ENCODE measurements at regions not wholly inside any gene's neighbourhood (a gene's known extent, or its start where the extent isn't known, plus 50 kb on each side); places are given as distances from the start of the nearest gene placed in this dataset.
A peak's percentile ranks its signal among the peaks of the same experiment; 100 is the strongest.
"Not testable (repeated sequence)": the region's sequence is repeated elsewhere in the genome, so short reads cannot be mapped to it uniquely, and the experiment has no call there.

DNA sequence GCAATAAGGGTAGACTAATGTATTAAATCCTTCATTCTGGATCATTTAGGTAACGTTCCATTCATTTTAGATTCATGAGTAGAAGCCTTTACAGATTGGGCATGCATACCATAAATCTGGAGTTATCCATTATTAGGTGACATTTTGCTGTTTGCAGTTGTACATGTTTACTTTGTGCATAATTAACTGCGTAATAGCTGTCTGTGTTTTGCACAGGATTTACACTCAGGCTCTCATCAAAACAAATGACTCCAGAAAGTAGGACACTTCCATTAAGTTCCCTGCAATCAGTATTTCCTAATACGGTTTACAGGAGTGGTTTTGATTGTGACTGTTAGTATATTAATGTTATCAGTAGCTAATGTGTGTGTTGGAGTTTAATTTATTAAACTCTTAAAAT, 997.4 kb downstream of the HACE1 start:
- FAIRE-seq (no peak), DNase-seq (ENCODE audit: low spot score in 2 of 2) (no peak)

DNA sequence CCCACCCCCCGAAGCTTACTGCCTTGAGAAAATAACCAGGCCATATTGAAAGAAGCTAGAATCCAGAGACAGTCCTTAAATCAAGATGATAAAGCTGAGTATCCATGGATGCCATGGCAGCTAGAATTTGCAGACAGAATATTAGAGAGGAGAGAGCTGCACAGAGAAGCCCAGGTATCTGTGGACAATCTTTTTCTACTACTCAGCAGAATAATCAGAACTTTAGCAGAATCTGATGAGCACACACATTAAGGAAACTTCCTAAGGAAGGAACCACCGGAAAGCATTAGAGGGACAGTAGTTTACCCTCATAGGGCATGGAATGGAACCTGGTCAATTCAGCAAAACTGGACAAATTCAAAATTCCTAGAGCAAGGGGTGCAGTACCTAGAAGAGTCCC, 1001.7 kb downstream of the HACE1 start:
- FAIRE-seq (no peak), DNase-seq (ENCODE audit: low spot score in 2 of 2) (no peak)

DNA sequence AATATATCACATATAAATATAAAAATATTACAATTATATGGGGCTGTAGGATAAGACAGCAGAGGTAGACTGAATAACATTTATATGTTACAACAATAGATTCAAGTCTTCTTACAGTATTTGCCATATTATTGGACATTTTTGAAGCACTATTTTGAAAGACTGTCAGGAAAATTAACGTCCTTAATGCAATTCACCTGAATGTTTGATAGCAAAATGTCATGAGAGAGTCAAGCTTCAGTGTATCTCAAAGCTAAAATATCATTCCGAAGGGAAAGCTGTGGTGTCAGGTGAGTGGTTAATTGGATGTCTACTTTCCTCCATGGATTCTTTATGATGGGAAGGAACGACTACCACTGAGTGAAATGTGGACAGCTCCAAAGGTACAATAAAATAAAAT, 1004.0 kb downstream of the HACE1 start:
- no peak for DNase-seq (ENCODE audit: low spot score in 2 of 2)
- FAIRE-seq = no peak

DNA sequence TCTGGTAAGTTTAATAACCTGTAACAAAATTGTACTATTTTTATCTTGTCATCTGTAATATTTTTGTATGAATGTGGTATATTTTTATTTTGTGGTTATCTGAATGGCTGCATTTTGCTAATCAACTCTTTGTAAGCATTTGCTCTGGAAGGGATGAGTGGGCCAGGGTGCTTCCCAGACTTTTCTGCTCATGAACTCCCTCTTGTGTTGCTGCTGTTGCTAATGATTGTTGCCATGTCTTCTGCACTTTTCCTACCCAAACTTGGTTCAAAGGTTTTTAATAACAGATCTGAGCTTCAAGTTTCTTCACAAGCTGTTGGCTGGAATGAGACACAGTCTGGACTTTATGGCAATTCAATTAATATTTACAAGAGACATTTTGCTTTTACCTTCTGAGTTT, 1005.7 kb downstream of the HACE1 start:
- no peak for FAIRE-seq
- no peak for DNase-seq (ENCODE audit: low spot score in 2 of 2)

DNA sequence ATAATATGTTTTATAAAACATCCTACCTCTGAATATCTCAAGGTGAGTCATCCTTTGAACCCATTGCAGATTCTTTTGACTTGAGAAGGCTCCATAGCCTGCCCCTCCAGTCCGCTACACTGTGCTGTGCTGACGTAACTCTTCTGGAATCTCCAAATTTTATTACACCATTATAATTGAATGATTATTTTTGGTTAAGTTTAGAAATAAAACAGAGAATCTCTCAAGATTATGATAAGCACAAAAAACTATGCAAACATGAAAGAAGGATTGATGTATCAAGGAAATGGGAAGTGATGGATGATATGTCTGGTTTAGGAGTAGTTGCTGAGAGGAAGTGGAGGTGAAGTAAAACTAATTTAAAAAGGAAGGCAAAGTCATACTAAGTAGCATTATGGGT, 1021.3 kb downstream of the HACE1 start:
- DNase-seq (ENCODE audit: low spot score in 2 of 2) = no peak
- FAIRE-seq = no peak

DNA sequence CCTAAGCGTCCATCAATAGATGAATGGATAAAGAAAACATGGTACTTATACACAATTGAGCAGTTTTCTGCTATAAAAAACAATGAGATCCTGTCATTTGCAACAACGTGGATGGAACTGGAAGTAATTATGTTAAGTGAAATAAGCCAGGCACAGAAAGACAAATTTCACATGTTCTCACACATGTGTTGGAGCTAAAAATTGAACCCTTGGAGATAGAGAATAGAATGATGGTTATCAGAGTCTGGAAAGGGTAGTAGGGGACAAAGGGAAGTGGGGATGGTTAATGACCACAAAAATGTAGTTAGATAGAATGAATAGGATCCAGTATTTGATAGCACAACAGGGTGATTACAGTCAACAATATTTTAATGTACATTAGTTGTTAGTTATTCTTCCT, 1033.5 kb downstream of the HACE1 start:
- DNase-seq (ENCODE audit: low spot score in 2 of 2) = no peak
- no peak for FAIRE-seq

DNA sequence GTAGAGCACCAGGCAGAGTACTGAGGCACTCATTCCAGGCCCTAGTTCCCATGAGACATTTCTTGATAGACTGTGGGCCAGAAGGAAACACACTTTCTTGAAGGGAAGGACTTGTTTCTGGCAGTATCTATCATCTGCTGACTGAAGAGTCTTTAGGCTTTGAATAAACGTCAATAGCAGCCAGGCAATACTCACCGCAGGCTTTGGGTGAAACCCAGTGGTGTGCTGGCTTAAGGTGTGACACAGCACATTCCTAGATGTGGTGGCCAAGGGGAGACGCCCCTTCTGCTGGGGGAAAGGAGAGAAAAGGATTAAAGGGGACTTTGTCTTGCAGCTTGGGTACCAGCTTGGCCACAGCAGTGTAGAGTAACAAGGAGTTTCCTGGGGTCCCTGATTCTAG, 1039.6 kb downstream of the HACE1 start:
- FAIRE-seq (no peak), DNase-seq (ENCODE audit: low spot score in 2 of 2) (no peak)

DNA sequence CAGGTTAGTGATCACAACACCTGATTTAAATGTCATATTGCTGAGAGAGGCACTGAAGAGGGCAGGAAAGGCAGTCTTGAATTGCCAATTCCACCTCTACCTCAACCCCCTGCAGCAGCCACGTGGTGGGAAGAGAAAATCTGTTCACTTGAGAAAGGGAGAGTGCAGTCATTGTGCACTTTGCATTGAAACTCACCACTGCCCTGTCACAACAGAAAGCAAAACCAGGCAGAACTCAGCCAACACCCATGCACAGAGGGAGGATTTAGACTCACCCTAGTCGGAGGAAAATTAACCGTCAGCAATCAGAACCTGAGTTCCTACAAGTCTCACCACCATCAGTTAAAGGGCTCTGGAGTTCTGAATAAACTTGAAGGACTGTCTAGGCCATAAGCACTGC, 1040.2 kb downstream of the HACE1 start:
- FAIRE-seq = no peak
- no peak for DNase-seq (ENCODE audit: low spot score in 2 of 2)

DNA sequence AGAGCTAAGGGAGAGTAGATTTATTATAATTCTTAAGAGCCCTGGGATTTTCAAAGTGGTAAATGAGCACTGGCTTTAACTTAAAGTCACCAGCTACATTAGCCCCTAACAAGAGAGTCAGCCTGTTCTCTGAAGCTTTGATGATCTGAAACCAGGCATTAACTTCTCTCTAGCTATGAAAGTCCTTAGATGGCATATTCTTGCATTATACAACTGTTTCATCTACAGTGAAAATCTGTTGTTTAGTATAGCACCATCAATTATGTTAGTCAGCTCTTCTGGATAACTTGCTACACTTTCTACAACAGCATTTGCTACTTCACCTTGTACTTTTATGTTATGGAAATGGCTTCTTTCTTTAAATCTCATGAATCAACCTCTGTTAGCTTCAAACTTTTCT, 1046.7 kb downstream of the HACE1 start:
- no peak for FAIRE-seq
- DNase-seq (ENCODE audit: low spot score in 2 of 2) = no peak

DNA sequence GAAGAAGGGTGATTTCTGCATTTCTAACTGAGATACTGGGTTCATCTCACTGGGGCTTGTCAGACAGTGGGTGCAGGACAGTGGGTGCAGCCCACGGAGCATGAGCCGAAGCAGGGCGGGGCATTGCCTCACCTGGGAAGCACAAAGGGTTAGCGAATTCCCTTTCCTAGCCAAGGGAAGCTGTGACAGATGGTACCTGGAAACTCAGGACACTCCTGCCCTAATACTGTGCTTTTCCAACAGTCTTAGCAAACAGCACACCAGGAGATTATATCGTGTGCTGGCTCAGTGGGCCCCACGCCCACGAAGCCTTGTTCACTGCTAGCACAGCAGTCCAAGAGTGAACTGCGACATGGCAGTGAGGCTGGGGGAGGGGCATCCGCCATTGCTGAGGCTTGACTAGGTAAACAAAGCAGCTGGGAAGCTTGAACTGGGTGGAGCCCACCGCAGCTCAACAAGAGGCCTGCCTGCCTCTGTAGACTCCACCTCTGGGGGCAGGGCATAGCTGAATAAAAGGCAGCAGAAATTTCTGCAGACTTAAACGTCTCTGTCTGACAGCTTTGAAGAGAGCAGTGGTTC, 1057.7 kb downstream of the HACE1 start:
- DNase-seq (ENCODE audit: low spot score in 2 of 2); FAIRE-seq: not testable (repeated sequence)

DNA sequence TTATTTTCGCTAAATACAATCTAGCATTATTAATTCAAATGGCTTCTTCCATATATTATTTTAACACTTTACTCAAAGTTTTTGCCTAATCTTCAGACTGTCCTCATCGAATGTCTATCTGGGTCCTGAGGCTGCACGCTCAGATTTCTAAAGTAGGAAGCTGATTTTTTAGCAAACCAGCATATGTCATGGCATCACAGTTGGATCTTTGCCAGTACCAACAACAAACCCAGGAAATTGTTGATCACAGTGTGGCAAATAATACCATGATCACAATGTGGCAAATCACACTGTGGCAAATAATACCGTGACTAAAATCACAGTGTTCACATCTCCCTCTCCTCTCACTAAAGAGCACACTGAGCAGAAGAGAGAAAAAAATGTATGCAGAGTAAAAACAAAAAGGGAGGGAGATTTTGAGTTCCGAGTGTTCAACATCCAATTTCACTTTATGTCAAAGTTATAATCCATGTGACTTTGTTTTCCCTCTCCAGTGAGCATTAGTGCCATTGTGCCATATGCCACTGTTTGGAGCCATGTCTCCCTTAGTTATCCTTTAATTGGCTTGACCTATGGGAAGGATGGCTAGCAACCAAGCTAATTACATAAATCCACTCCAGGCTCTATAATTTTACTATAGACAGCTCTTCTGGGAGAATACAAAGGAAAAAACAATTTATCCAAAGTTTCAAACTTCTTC, 1059.6 kb downstream of the HACE1 start:
- FAIRE-seq = no peak
- DNase-seq (ENCODE audit: low spot score in 2 of 2) = no peak

DNA sequence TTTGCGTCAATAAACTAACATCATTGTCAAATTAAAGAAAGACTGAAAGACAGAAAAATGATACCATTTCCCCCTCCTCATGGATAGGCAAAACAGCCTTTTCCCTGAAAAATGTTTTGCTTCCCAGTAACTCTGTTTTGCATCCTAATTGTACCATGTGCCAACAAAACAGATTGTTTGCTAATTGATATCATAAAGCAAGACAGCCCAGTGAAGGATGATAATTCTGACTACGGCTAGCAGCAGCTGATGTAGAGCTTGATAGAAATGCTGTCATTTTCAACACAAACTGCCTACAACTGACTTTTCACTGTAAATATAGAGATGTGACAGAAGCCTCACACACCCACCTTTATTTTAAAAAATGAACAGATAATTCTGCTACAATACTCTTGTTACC, 1061.6 kb downstream of the HACE1 start:
- DNase-seq (ENCODE audit: low spot score in 2 of 2) = no peak
- no peak for FAIRE-seq

DNA sequence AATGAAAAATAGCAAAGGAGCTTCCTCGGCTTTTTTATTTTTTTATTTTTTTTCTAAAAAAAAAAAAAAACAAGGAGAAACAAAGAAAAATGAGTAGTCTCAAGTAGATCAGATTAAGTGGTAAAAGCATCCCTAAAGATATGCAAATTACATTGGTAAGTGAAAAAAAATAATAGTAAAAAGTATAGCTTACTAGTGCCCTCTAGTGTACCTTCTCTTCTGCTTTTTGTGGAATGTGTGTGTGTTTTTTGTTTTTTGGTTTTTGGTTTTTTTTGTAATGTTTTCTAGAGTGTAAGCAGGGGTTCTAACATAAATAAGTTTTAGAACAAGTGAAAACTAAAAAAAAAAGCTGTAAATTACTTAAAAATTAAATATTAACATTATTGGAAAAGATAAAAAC, 1062.0 kb downstream of the HACE1 start:
- FAIRE-seq = peak; percentile 82
- no peak for DNase-seq (ENCODE audit: low spot score in 2 of 2)

DNA sequence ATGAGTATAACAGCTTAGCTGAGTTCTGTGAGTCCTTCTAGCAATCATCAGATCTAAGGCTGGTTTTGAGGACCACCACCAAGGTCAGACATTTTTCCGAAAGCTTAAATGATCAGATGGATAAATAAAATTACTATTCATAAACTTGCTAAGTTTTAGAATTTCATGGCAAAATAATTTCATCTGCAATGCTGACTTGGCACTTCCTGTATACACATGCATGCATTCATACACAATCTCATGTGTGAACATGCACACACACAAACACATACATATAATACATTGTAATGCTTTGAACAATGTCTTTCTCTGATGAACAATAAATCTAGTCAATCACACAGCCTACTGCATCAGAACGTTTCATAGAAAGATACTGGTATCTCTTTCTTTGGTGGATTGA, 1068.3 kb downstream of the HACE1 start:
- no peak for DNase-seq (ENCODE audit: low spot score in 2 of 2)
- no peak for FAIRE-seq

DNA sequence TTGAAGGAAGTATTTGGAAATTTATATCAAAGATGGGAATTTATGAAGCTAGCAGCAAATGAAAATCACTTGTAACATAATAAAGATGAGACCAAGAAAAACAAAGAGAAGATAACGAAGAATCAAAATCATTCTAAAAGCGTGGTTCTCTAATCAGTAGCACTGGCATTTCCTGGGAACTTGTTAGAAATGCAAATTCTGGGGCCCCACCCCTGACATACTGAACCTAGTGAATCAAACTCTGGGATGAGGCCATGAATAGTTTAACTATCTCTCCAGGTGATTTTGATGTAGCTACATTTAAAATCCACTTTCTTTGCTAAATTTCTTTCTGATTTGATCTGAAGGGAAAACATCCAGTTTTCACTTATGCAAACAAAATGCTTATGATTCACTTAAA, 1075.6 kb downstream of the HACE1 start:
- DNase-seq (ENCODE audit: low spot score in 2 of 2) (no peak), FAIRE-seq (no peak)

DNA sequence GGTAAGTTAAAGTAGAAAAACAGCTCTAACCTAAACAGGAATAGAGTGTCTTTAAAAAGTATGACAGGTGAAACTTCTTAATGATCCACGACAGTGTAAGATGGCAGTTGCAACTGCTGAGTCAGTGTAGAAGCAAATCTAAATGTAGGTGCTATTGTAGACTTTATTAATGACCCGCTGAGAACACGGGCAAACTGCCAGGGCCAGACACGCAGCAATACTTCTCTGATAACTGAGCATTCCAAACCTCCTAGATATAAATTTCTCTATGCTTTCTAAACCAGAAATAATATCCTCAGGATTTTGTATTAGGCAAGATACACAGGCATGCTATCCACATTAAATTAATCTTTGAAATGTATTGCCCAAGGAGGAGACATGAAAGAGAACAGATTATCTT, 1076.4 kb downstream of the HACE1 start:
- FAIRE-seq (no peak), DNase-seq (ENCODE audit: low spot score in 2 of 2) (no peak)

DNA sequence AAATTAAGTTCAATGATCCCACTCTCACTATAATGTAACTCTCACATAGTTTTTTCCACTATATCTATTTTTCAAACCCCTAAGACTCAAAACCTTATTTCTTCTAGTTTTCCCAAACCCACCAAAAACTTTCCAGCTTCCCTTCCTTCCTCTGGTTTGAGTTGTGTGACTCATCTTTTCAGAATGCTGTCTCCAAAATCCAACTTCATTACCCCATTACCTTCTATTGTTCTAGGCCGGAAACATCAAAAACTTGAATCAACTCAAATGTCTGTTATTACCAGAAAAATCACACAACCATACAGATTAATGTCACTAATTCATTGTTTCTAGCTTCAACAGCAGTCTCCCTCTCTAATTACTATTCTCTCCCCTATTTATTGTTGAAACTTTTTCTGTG, 1090.3 kb downstream of the HACE1 start:
- DNase-seq (ENCODE audit: low spot score in 2 of 2) (no peak), FAIRE-seq (no peak)

DNA sequence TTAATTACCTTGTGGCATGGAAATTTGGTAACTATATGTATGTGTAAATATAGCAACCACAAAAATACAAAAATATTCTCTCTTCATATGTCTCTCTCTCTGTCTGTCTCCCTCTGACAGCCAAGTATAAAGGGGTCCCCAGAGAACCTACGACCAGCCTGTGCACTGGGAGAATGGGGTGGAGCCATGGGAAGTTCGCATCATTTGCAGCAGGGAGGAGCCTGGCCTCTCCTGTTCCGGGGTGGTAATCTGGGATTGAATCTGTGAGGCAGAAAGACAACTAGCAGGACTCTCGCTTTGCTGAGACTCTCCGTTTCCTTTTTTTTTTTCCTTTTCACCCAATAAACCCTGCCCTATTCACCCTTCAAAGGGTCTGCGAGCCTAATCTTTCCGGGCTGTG, 1109.1 kb downstream of the HACE1 start:
- FAIRE-seq = no peak
- no peak for DNase-seq (ENCODE audit: low spot score in 2 of 2)

DNA sequence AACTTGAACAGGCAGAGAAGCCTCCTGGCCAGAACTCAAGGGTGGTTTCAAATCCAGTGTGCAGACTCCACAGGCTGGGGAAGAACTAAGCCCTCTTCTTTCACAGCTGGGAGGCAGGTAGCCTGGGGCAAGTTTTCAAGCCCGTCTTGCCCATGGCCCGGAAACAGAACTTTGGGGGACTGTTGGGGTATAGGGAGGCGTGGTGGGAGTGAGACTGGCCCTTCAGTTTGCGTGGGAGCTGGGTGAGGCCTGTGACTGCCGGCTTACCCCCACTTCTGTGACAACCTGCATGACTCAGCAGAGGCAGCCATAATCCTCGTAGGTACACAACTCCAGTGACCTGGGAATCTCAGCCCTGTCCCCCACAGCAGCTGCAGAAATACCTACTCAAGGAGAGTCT, 1125.7 kb downstream of the HACE1 start:
- DNase-seq (ENCODE audit: low spot score in 2 of 2) (no peak), FAIRE-seq (no peak)

DNA sequence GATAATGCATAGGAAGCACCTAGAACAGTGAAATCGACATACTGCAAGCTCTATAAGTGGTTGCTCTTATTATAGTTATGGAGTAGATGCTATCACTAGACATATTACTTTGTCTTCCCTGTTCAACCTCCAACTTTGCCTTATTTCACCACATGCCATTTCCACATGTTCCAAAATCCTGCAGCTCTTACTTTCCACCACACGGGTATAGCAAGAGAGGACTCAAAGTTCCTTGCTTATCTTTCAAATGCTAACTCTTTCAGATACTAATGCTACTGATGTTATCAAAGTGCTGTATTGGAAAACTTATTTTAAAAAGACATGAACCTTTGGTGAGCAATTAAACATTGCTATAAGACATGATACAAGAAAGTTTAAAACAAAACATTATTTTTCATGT, 1130.1 kb downstream of the HACE1 start:
- FAIRE-seq (no peak), DNase-seq (ENCODE audit: low spot score in 2 of 2) (no peak)

DNA sequence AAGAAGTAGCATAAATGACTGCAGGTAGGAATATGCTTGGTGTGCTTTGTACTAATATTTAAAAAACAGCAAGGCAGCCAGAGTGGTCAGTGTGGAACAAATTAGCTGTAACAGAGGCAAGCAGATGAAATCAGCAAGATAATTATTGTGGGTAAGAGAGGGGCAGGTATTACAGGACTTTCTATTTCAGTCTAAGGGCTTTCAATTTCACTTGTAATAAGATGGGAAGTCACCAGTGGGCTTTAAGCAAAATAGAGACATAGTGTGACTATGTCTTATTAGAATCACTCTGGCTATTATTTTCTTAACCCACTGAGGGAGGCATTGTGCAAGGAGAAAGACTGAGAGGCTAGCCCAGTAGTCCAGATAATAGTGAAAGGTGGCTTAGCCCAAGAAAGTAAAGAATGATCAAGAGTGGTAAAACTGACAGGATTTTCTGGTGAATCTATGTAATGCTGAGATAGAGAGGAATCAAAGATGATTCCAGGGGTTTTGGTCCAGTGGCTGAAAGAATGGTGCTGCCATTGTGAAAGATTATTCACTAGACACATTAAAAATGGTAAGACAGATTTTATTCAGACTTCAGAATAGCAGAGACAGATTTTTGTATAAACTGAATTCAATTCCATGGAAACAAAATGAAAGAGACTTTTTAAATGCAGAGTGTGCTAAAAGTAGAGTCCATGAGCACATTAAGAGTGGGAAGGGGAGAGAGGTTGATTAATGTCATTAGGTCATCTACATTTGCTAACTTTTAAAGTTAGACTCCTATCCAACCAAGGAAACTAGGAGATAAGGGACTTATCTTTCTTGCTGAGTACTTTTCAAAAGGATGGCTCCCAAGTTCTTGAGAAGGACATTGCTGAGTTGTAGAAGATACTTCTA, 1136.0 kb downstream of the HACE1 start:
- no peak for FAIRE-seq
- DNase-seq (ENCODE audit: low spot score in 2 of 2) = no peak

DNA sequence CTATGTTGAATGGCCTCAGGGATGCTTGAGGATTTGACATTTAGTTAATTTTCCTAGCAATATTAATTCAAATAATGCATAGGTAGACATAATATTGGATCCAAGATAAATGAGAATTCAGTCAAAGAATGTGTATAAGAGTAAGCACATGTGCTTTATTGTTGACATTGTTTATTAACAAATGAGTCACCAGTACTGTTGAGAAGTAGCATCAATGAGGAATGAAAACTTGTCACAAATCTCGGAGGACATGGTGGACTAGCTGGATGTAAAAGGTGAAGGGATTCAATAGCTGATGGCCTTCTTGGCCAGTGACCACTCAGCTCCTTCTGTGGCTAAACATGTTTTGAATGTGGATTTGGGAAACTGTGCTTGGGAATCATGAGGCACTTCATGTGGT, 1137.0 kb downstream of the HACE1 start:
- FAIRE-seq = no peak
- no peak for DNase-seq (ENCODE audit: low spot score in 2 of 2)

Measured in frontal cortex (tissue), 3 donors.